ENCODE measurements at regions not wholly inside any gene's neighbourhood (a gene's known extent, or its start where the extent isn't known, plus 50 kb on each side); places are given as distances from the start of the nearest gene placed in this dataset.

DNA sequence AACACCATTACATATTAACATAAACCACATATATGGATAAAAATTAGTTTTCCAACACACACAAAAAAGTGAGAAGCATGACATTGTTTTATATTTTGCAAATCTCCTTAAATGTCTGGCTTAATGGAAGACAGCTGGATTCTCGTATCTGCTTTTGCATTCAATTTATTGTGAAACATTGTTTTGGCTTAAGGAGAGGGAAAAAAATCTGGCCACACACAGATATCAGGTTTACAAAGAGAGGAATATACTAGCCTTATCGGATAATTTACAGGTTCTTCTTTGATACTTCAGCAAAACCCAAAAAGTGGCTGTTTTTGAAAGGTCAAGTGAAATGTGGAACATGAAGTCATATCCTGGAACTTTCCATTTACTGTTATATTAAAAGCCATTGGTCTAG is 523.5 kb upstream of the ARGLU1 start:
- TF ChIP-seq, protein P1, sequence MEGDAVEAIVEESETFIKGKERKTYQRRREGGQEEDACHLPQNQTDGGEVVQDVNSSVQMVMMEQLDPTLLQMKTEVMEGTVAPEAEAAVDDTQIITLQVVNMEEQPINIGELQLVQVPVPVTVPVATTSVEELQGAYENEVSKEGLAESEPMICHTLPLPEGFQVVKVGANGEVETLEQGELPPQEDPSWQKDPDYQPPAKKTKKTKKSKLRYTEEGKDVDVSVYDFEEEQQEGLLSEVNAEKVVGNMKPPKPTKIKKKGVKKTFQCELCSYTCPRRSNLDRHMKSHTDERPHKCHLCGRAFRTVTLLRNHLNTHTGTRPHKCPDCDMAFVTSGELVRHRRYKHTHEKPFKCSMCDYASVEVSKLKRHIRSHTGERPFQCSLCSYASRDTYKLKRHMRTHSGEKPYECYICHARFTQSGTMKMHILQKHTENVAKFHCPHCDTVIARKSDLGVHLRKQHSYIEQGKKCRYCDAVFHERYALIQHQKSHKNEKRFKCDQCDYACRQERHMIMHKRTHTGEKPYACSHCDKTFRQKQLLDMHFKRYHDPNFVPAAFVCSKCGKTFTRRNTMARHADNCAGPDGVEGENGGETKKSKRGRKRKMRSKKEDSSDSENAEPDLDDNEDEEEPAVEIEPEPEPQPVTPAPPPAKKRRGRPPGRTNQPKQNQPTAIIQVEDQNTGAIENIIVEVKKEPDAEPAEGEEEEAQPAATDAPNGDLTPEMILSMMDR (IDR thresholded peaks at IDR 0.05): no peak
- no peak for DNase-seq (ENCODE audit: low spot score)
- Histone ChIP-seq H3K27me3 (no peaks in the 10 kb centered on the region), H3K4me1 (no peaks in the 10 kb centered on the region), H3K9me3 (no peaks in the 10 kb centered on the region), H3K36me3 (no peaks in the 10 kb centered on the region), H3K4me3 (no peak overlapping the region), H3K27ac (no peak overlapping the region)

DNA sequence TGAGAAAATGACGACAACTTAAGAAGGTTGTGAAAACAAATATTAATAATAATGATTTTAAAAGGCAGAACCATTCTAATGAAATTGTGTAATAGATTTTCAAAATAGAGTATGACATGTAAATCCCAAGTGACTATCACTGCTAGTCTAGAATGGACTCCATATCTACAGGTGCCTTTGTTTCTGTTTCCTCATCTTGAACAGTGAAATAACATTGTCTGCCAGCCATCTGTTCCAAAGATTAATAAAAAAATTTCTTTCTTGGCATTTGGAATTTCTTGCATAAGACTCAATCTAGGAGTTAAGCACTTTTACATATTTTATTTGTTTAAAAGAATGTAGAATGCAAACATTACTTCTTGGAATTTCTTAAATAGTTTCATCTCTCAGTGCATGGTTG is 520.1 kb upstream of the ARGLU1 start:
- H3K27ac ChIP-seq: no peak overlapping the region
- H3K9me3 ChIP-seq: no peaks in the 10 kb centered on the region
- H3K27me3 ChIP-seq: no peaks in the 10 kb centered on the region
- TF ChIP-seq, protein P1 (IDR thresholded peaks at IDR 0.05): no peak
- H3K4me1 ChIP-seq: no peaks in the 10 kb centered on the region
- H3K36me3 ChIP-seq: no peaks in the 10 kb centered on the region
- DNase-seq (ENCODE audit: low spot score): no peak
- H3K4me3 ChIP-seq: no peak overlapping the region

DNA sequence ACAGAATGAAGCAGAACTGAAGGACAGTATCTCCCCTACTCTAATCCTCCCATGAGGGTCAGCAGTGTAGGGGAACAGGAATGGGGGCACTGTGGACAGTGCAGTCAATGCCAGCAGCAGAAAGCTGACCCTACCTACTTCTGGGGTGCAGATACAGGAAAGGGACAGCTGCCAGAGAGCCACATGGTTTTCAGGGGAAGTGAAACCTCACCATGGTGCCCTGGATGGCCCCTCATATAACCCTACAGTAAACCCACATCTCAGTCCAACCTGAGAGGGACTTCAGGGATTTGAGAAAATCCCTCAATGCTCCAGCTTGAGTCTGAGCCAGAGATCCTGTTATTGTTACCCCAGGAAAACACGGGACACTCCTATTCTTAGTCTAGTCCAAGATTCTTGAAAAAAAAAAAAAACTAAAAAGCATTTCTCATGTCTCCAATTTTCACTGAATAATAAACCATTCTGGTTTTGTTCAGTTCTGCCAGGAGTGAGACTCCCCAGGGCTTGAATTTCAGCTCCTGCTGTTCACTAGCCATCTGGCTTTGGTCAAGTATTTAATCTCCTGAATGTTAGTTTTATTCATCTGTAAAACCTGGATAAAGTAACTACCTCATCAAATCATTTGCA is 511.6 kb upstream of the ARGLU1 start:
- H3K9me3 ChIP-seq: no peaks in the 10 kb centered on the region
- DNase-seq (ENCODE audit: low spot score): no peak
- no peaks in the 10 kb centered on the region for H3K36me3 ChIP-seq
- TF ChIP-seq, protein P1 (IDR thresholded peaks at IDR 0.05): no peak
- no peaks in the 10 kb centered on the region for H3K27me3 ChIP-seq
- no peak overlapping the region for H3K4me3 ChIP-seq
- no peak overlapping the region for H3K27ac ChIP-seq
- H3K4me1 ChIP-seq: no peaks in the 10 kb centered on the region

DNA sequence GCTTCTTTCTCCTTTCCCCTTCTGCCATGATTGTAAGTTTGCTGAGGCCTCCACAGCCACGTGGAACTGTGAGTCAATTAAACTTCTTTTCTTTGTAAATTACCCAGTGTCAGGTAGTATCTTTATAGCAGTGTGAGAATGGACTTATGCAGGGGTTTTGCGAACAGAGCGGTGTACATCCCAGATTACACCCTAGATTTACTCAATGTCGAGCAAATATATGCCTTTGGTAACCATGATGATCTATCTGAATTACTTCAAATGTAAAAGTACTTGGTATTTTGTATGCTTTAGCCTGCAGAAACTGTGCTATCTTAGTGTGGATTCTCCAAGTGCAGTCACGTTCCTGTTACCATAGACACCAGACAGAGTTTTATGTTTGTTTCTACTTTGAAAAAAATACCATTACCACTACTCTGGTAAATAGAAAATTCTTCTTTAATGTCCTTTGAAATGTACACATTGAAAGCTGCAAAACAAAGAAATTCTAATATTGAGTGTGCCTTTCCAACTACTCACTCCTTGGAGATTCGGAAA is 510.4 kb upstream of the ARGLU1 start:
- Histone ChIP-seq H3K4me3 (no peak overlapping the region), H3K36me3 (no peaks in the 10 kb centered on the region), H3K27me3 (no peaks in the 10 kb centered on the region), H3K9me3 (no peaks in the 10 kb centered on the region), H3K4me1 (no peaks in the 10 kb centered on the region), H3K27ac (no peak overlapping the region)
- DNase-seq (ENCODE audit: low spot score): no peak
- TF ChIP-seq, protein P1 (IDR thresholded peaks at IDR 0.05): no peak

DNA sequence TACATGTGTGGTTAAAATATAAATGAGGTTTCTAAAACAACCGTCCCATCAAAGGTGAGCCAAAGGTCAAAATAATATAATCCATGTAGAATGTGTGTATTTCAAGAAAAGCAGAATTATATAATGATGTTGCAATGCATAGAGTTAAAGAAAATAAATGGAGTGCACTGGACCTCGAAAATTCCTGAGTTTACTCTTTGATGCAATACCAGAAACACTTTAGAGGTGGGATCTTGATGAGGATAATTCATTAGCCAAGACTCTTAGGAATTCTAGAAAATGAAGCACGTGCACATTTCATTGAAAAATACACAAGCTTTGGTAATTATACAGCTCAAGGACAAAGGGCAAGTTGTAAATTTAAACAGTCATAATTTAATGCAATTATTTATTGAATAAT is 508.9 kb upstream of the ARGLU1 start:
- TF ChIP-seq, protein P1 (IDR thresholded peaks at IDR 0.05): no peak

DNA sequence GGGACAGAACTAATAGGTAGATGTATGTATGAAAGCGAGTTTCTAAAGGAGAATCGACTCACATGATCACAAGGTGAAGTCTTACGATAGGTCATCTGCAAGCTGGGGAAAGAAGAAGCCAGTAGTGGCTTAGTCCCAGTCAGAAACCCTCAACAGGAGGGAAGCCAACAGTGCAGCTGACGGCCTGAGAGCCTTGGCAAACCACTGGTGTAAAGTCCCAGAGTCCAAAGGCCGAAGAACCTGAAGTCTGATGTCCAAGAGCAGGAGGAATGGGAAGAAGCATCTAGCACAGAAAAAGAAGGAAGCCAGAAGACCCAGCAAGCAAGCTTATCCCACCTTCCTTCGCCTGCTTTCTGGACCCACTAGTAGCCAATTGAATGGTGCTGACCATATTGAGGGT is 507.6 kb upstream of the ARGLU1 start:
- Histone ChIP-seq H3K27me3 (no peaks in the 10 kb centered on the region), H3K36me3 (no peaks in the 10 kb centered on the region), H3K9me3 (no peaks in the 10 kb centered on the region), H3K4me1 (no peaks in the 10 kb centered on the region), H3K4me3 (no peak overlapping the region), H3K27ac (no peak overlapping the region)
- TF ChIP-seq, protein P1 (IDR thresholded peaks at IDR 0.05): no peak
- DNase-seq (ENCODE audit: low spot score): no peak

More for the DNA sequence above, 508.9 kb upstream of the ARGLU1 start:
- Histone ChIP-seq H3K4me3 (no peak overlapping the region), H3K27ac (no peak overlapping the region), H3K27me3 (no peaks in the 10 kb centered on the region), H3K9me3 (no peaks in the 10 kb centered on the region), H3K36me3 (no peaks in the 10 kb centered on the region), H3K4me1 (no peaks in the 10 kb centered on the region)
- DNase-seq (ENCODE audit: low spot score): no peak
